K562 (cell line): ENCODE measurements at regions not wholly inside any gene's neighbourhood (a gene's known extent, or its start where the extent isn't known, plus 50 kb on each side); places are given as distances from the start of the nearest gene placed in this dataset.

Experiments used
- ATAC-seq: fragments of 200-7000 bp; cut with Tn5 transposase; 3 replicates; pipeline ENCODE4 v1.9.1; 2020; ENCODE audit warnings: moderate library complexity
- BruUV-seq: library from RNA; stranded (reverse); fragments of 400-500 nt; replicated peaks from 2 replicates; lab custom pipeline; 2021; lab: Mats Ljungman, UMichigan
- CTCF ChIA-PET: fragments of 300-600 bp; formaldehyde crosslinking; extraction: SDS; loops from one replicate; lab custom pipeline; 2021; ENCODE audit warnings: low intra/inter-chr PET ratio; lab: Yijun Ruan, JAX
- POLR2A ChIA-PET: fragments of 300-600, 350-650 bp; sonication (Branson Sonifier 250); formaldehyde crosslinking; extraction: SDS; loops from one replicate; lab custom pipeline; 2021; ENCODE audit warnings: antibody characterized with exemption, inconsistent platforms; lab: Yijun Ruan, JAX
- DNase-seq, 4 experiments: peaks; one replicate each; pipeline versions ENCODE4 v3.0.0 to v3.0.0-alpha.2; 2011 to 2018; ENCODE audit warnings: low spot score in 3 of 4, mixed read lengths in 3 of 4; ENCODE audit errors: extremely low read depth in 1 of 4
- FAIRE-seq: peaks from 2 replicates; lab custom pipeline; 2011; peaks lifted over from hg19 to GRCh38; lab: Jason Lieb, UNC
- H2AFZ ChIP-seq: 2 replicates; pipeline ENCODE4 v1.6.0; 2011; ENCODE audit warnings: low read depth, low read length, control low read depth, inconsistent platforms
- H3K27ac ChIP-seq: fragments of 200-600 bp; 3 replicates; pipeline ENCODE4 v1.8.0; 2011; ENCODE audit warnings: low read depth, mild to moderate bottlenecking, control low read depth, inconsistent platforms, low read length, moderate library complexity, mixed read lengths; ENCODE audit errors: extremely low read depth
- H3K27me3 ChIP-seq, 2 experiments: fragments of 300-600 bp in 1 of 2; 2 replicates in 1 of 2; 3 replicates in 1 of 2; pipeline versions ENCODE4 v1.6.0 to v1.8.0; 2011; ENCODE audit warnings: inconsistent platforms in 2 of 2, low read length in 2 of 2, mild to moderate bottlenecking in 1 of 2, mixed read lengths in 1 of 2, moderate library complexity in 1 of 2; ENCODE audit not compliant: control insufficient read depth in 2 of 2, insufficient read depth in 2 of 2
- H3K36me3 ChIP-seq: fragments of 300-600 bp; 3 replicates; pipeline ENCODE4 v1.8.0; 2011; ENCODE audit warnings: mild to moderate bottlenecking, low read length, inconsistent platforms; ENCODE audit not compliant: control insufficient read depth, insufficient read depth
- H3K4me1 ChIP-seq, 2 experiments: fragments of 200-600 bp in 1 of 2; replicated peaks in 1 of 2; 2 replicates in 1 of 2; 3 replicates in 1 of 2; pipeline versions ENCODE4 v1.5.1 to v1.8.0; 2011; ENCODE audit warnings: inconsistent platforms in 2 of 2, low read length in 2 of 2, mild to moderate bottlenecking in 1 of 2, mixed read lengths in 1 of 2, moderate library complexity in 1 of 2; ENCODE audit not compliant: control insufficient read depth in 2 of 2, insufficient read depth in 2 of 2
- H3K4me2 ChIP-seq: 2 replicates; pipeline ENCODE4 v1.6.1; 2011; ENCODE audit warnings: low read length, control low read depth, inconsistent platforms, mixed read lengths; ENCODE audit not compliant: insufficient read depth
- H3K4me3 ChIP-seq: fragments of 200-600 bp; sonication (generic), shearing (Covaris generic); 2 replicates; pipeline ENCODE4 v1.5.1; 2016; ENCODE audit warnings: control low read depth, inconsistent platforms
- H3K79me2 ChIP-seq: fragments of 200-600 bp; 3 replicates; pipeline ENCODE4 v1.8.0; 2011; ENCODE audit warnings: low read length, inconsistent platforms; ENCODE audit not compliant: control insufficient read depth, insufficient read depth
- H3K9ac ChIP-seq, 2 experiments: 2 replicates each; pipeline versions ENCODE4 v1.6.0 to v1.6.1; 2011; ENCODE audit warnings: low read depth in 2 of 2, low read length in 2 of 2, control low read depth in 1 of 2, inconsistent platforms in 1 of 2, mild to moderate bottlenecking in 1 of 2, mixed read lengths in 1 of 2; ENCODE audit not compliant: insufficient read depth in 1 of 2
- H3K9me1 ChIP-seq: one replicate; pipeline ENCODE4 v1.6.0; 2011; ENCODE audit warnings: inconsistent platforms, mild to moderate bottlenecking, low read length, moderate library complexity; ENCODE audit not compliant: control insufficient read depth, insufficient read depth
- H3K9me3 ChIP-seq: replicated peaks from 2 replicates; pipeline ENCODE4 v1.5.1; 2011; ENCODE audit warnings: low read depth, low read length, inconsistent platforms; ENCODE audit not compliant: control insufficient read depth, insufficient read depth
- H4K20me1 ChIP-seq: replicated peaks from 2 replicates; pipeline ENCODE4 v1.6.1; 2011; ENCODE audit warnings: low read length, inconsistent platforms, mixed read lengths; ENCODE audit not compliant: control insufficient read depth, insufficient read depth
- FOXA1 ChIP-seq: fragments of 450-650 bp; IDR thresholded peaks from 2 replicates; pipeline ENCODE4 v1.6.1; 2016; ENCODE audit warnings: mild to moderate bottlenecking, borderline replicate concordance
- PML ChIP-seq: IDR thresholded peaks from 2 replicates; pipeline ENCODE4 v1.6.1; 2012; ENCODE audit warnings: low read length, inconsistent platforms
- POU5F1 ChIP-seq: fragments of 150-350 bp; IDR thresholded peaks from 2 replicates; pipeline ENCODE4 v1.6.1; 2014; ENCODE audit warnings: borderline replicate concordance, low read length, low read depth, mild to moderate bottlenecking; ENCODE audit not compliant: partially characterized antibody
- RCOR1 ChIP-seq, 2 experiments: IDR thresholded peaks; 2 replicates each; pipeline ENCODE4 v1.6.1; 2012; ENCODE audit warnings: low read depth in 2 of 2, low read length in 2 of 2, borderline replicate concordance in 1 of 2, improper control_type of control experiment in 1 of 2
- SUPT5H ChIP-seq: fragments of 450-650 bp; IDR thresholded peaks from 2 replicates; pipeline ENCODE4 v1.6.1; 2016
- ZBTB17 ChIP-seq: fragments of 450-650 bp; formaldehyde crosslinking; IDR thresholded peaks from 2 replicates; pipeline ENCODE4 v1.4.0; 2020; ENCODE audit warnings: mild to moderate bottlenecking
- ZBTB9 ChIP-seq: fragments of 450-650 bp; formaldehyde crosslinking; IDR thresholded peaks from 2 replicates; pipeline ENCODE4 v1.4.0; 2020; ENCODE audit warnings: mild to moderate bottlenecking, moderate library complexity
- WGBS: fragments of 100-300 bp; shearing (Covaris generic); methylation state at CpG from one replicate; pipeline ENCODE4 v1.1.6; 2016; ENCODE audit warnings: low coverage, mixed read lengths; ENCODE audit not compliant: insufficient coverage; ENCODE audit errors: missing lambda C conversion rate; 5-methylcytosine and 5-hydroxymethylcytosine counted together
- in situ Hi-C: fragments of 300-500 bp; cut with MboI; formaldehyde crosslinking; loops from 4 replicates; pipeline ENCODE4 v1.15.0; 2018; ENCODE audit warnings: inconsistent platforms, mixed read lengths
- intact Hi-C: fragments of 100-400 bp; cut with micrococcal nuclease; formaldehyde crosslinking; loops from 2 replicates; pipeline ENCODE4 v1.14.2; 2022

GRCh38 chrX:40912576-40912975, 172.7 kb upstream of the USP9X start:
- no peaks in the 10 kb centered on the region for H4K20me1 ChIP-seq
- POLR2A ChIA-PET: no interaction called here
- no peaks in the 10 kb centered on the region for H3K9me1 ChIP-seq
- intact Hi-C loops: no loop called here
- no peaks in the 10 kb centered on the region; a peak in 1 of 5 replicates for H3K27me3 ChIP-seq
- H3K36me3 ChIP-seq: no peaks in the 10 kb centered on the region
- FAIRE-seq: no peak
- DNase-seq: no peak
- no peak overlapping the region for H3K27ac ChIP-seq
- no peak for ATAC-seq
- BruUV-seq: no TSS peak
- H3K79me2 ChIP-seq: no peaks in the 10 kb centered on the region
- no peaks in the 10 kb centered on the region; a peak in 1 of 5 replicates for H3K4me1 ChIP-seq
- TF ChIP-seq ZBTB17: no peak
- TF ChIP-seq FOXA1: no peak
- TF ChIP-seq SUPT5H: no peak
- TF ChIP-seq ZBTB9 (CRISPR knock-in tag): no peak
- no peak for TF ChIP-seq RCOR1 (IDR thresholded peaks at IDR 0.05; ENCODE audit: borderline replicate concordance in 1 of 2, low read depth in 2 of 2, low read length in 2 of 2)
- TF ChIP-seq POU5F1: no peak
- no peak for TF ChIP-seq PML
- no peak overlapping the region; a peak in 1 of 4 replicates for H3K9ac ChIP-seq
- H2AFZ ChIP-seq: no peak overlapping the region
- CTCF ChIA-PET: no interaction called here
- in situ Hi-C loops: no loop called here
- H3K4me3 ChIP-seq: no peak overlapping the region
- H3K4me2 ChIP-seq: no peak overlapping the region
- no peaks in the 10 kb centered on the region for H3K9me3 ChIP-seq
- WGBS: 27% methylated on average over 4 of the region's 4 CpGs
